OCI-LY1 (cell line): ENCODE measurements at regions not wholly inside any gene's neighbourhood (a gene's known extent, or its start where the extent isn't known, plus 50 kb on each side); places are given as distances from the start of the nearest gene placed in this dataset.

Source experiments
- H2AFZ ChIP-seq: fragments of 200-600 bp; sonication (generic), shearing (Covaris generic); 2 replicates; pipeline ENCODE4 v1.6.0; 2014; ENCODE audit warnings: antibody characterized with exemption, mild to moderate bottlenecking, low read length
- H3F3A ChIP-seq: fragments of 200-600 bp; sonication (generic), shearing (Covaris generic); 2 replicates; pipeline ENCODE4 v1.6.0; 2014; ENCODE audit warnings: mild to moderate bottlenecking, antibody characterized with exemption, low read length, moderate library complexity; ENCODE audit not compliant: insufficient read depth
- H3K27ac ChIP-seq: fragments of 200-600 bp; sonication (generic); 2 replicates; pipeline ENCODE4 v1.5.1; 2014; ENCODE audit warnings: low read length, mixed run types, mild to moderate bottlenecking, low read depth; ENCODE audit not compliant: poor library complexity, severe bottlenecking
- H3K27me3 ChIP-seq: fragments of 200-600 bp; sonication (generic); 2 replicates; pipeline ENCODE4 v1.6.0; 2014; ENCODE audit warnings: antibody characterized with exemption, mild to moderate bottlenecking, low read length, moderate library complexity; ENCODE audit not compliant: insufficient read depth
- H3K36me3 ChIP-seq: fragments of 200-600 bp; sonication (generic); 2 replicates; pipeline ENCODE4 v1.6.1; 2014; ENCODE audit warnings: mild to moderate bottlenecking, antibody characterized with exemption, low read length, moderate library complexity, mixed read lengths; ENCODE audit not compliant: insufficient read depth
- H3K4me1 ChIP-seq: fragments of 200-600 bp; sonication (generic); 2 replicates; pipeline ENCODE4 v1.5.1; 2014; ENCODE audit warnings: mild to moderate bottlenecking, low read length, moderate library complexity; ENCODE audit not compliant: insufficient read depth, severe bottlenecking
- H3K4me2 ChIP-seq: fragments of 200-600 bp; sonication (generic), shearing (Covaris generic); 2 replicates; pipeline ENCODE4 v1.6.1; 2014; ENCODE audit warnings: low read length
- H3K4me3 ChIP-seq: fragments of 200-600 bp; sonication (generic); 2 replicates; pipeline ENCODE4 v1.5.1; 2014; ENCODE audit warnings: low read length, low read depth, mild to moderate bottlenecking, mixed read lengths; ENCODE audit not compliant: poor library complexity, severe bottlenecking
- H3K79me2 ChIP-seq: fragments of 200-600 bp; shearing (Covaris generic); 2 replicates; pipeline ENCODE4 v1.6.1; 2016; ENCODE audit warnings: mixed run types, low read length, mixed read lengths; ENCODE audit not compliant: insufficient read depth
- H3K9ac ChIP-seq: fragments of 200-600 bp; sonication (generic), shearing (Covaris generic); 2 replicates; pipeline ENCODE4 v1.6.1; 2014; ENCODE audit warnings: mild to moderate bottlenecking, low read length, mixed read lengths
- H3K9me2 ChIP-seq: fragments of 200-600 bp; sonication (generic), shearing (Covaris generic); 2 replicates; pipeline ENCODE4 v1.6.1; 2014; ENCODE audit warnings: low read depth, mild to moderate bottlenecking, low read length, mixed read lengths
- H3K9me3 ChIP-seq: fragments of 200-600 bp; shearing (Covaris generic); 2 replicates; pipeline ENCODE4 v1.6.1; 2014; ENCODE audit warnings: low read length, mixed read lengths
- H4K20me1 ChIP-seq: fragments of 200-600 bp; sonication (generic), shearing (Covaris generic); 2 replicates; pipeline ENCODE4 v1.6.0; 2016; ENCODE audit warnings: mild to moderate bottlenecking, low read length; ENCODE audit not compliant: insufficient read depth
- EZH2 ChIP-seq: fragments of 200-600 bp; sonication (generic), shearing (Covaris generic); IDR thresholded peaks from 2 replicates; pipeline ENCODE4 v1.8.0; 2017; ENCODE audit warnings: borderline replicate concordance, mixed run types, mild to moderate bottlenecking, antibody characterized with exemption, low read length, moderate library complexity, mixed read lengths
- TF ChIP-seq, protein P1 (sequence below): fragments of 200-600 bp; sonication (generic), shearing (Covaris generic); IDR thresholded peaks from 2 replicates; pipeline ENCODE4 v1.5.1; 2017; ENCODE audit warnings: mild to moderate bottlenecking, antibody characterized with exemption, low read length, moderate library complexity, mixed read lengths

DNA sequence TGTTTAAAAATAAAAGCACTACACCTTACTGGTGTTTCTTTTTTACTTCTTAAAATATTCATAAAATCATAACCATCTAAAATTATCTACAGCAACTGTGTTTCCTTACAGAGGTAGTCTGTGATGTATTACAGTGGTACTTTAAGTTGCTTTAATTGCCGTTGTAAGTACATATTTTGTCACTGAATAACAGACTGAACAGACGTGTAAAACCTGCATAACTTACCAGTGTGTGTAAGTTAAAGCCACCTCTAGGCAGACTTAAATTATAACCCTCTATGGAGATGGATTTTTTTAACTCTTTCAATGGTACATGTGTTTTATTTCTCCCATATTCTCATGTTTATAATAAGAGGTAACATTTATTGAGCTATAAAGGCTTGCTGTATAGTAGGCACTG, 166.8 kb downstream of the NR4A2 start:
- no peaks in the 10 kb centered on the region for H3K79me2 ChIP-seq
- H4K20me1 ChIP-seq, result no peaks in the 10 kb centered on the region
- H3K27me3 ChIP-seq, result no peaks in the 10 kb centered on the region
- no peaks in the 10 kb centered on the region for H3K9me3 ChIP-seq
- H3K9me2 ChIP-seq, result no peaks in the 10 kb centered on the region
- no peak overlapping the region for H3K9ac ChIP-seq
- TF ChIP-seq EZH2, result no peak
- TF ChIP-seq, protein P1, sequence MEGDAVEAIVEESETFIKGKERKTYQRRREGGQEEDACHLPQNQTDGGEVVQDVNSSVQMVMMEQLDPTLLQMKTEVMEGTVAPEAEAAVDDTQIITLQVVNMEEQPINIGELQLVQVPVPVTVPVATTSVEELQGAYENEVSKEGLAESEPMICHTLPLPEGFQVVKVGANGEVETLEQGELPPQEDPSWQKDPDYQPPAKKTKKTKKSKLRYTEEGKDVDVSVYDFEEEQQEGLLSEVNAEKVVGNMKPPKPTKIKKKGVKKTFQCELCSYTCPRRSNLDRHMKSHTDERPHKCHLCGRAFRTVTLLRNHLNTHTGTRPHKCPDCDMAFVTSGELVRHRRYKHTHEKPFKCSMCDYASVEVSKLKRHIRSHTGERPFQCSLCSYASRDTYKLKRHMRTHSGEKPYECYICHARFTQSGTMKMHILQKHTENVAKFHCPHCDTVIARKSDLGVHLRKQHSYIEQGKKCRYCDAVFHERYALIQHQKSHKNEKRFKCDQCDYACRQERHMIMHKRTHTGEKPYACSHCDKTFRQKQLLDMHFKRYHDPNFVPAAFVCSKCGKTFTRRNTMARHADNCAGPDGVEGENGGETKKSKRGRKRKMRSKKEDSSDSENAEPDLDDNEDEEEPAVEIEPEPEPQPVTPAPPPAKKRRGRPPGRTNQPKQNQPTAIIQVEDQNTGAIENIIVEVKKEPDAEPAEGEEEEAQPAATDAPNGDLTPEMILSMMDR, result no peak
- H3K4me2 ChIP-seq, result no peak overlapping the region
- H3K27ac ChIP-seq, result no peak overlapping the region
- H3K4me1 ChIP-seq, result no peaks in the 10 kb centered on the region
- H3K4me3 ChIP-seq, result no peak overlapping the region
- H3K36me3 ChIP-seq, result no peaks in the 10 kb centered on the region
- no peak overlapping the region for H2AFZ ChIP-seq
- no peaks in the 10 kb centered on the region for H3F3A ChIP-seq

DNA sequence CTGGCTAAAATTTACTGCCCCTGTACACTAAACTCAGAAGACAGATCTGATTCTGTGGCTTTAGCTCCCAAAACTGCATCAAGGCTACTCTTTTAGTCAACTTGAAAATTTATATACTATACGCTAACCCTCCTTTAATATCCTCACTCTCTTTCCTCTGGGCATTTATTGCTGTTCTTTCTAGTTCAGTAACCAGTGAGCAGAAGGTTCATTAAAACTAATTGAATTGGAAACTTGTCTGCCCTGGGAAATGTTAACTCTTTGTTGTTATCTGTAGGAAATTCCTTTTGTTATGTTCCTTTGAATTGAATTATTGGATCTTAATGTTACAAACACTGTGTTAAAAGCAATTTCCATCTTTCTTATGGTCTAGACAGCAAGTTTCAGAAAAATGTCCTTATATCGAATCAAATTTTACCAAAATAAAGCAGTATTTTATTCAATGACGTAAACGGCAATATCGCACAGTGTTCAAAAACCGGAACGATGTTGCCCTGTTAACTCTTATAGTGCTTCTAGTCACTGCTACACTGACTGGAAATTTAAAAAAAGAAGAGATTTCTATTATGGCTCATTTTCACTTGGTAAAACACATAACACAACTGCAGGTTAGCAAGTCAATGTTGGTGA, 168.3 kb downstream of the NR4A2 start:
- Histone ChIP-seq H3K9ac (no peak overlapping the region), H3K4me2 (no peak overlapping the region), H3K9me2 (no peaks in the 10 kb centered on the region), H3K4me3 (no peak overlapping the region), H3K79me2 (no peaks in the 10 kb centered on the region), H3K4me1 (no peaks in the 10 kb centered on the region), H2AFZ (no peak overlapping the region), H3K27ac (no peak overlapping the region), H3K9me3 (no peaks in the 10 kb centered on the region), H3K36me3 (no peaks in the 10 kb centered on the region), H4K20me1 (no peaks in the 10 kb centered on the region), H3K27me3 (no peaks in the 10 kb centered on the region), H3F3A (no peaks in the 10 kb centered on the region)
- TF ChIP-seq, protein P1, result no peak
- no peak for TF ChIP-seq EZH2

DNA sequence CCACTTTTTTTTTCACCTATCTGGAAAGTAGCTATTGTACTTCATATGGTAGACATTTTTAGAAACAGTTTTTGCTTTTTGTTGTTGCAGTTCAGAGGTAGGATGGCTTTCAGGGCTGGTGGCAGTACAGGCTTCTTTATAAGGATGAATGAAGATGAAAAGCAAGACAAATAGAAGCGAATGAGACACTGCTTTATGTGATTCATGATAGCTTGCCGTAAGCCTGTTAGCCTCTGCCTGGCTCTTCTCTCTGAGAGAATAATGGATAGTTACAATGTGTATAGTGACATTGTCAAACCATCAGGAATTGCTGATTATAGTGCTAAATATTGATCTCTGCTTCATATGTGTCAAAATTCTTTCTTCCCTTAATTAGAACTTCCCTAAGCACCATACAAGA, 173.7 kb downstream of the NR4A2 start:
- TF ChIP-seq, protein P1, result no peak
- TF ChIP-seq EZH2, result no peak
- no peak overlapping the region for H3K4me2 ChIP-seq
- H4K20me1 ChIP-seq, result no peaks in the 10 kb centered on the region
- no peaks in the 10 kb centered on the region for H3K4me1 ChIP-seq
- no peaks in the 10 kb centered on the region for H3F3A ChIP-seq
- H3K79me2 ChIP-seq, result no peaks in the 10 kb centered on the region
- no peak overlapping the region for H3K9ac ChIP-seq
- H3K9me2 ChIP-seq, result no peaks in the 10 kb centered on the region
- no peak overlapping the region for H3K27ac ChIP-seq
- H3K27me3 ChIP-seq, result no peaks in the 10 kb centered on the region
- no peak overlapping the region for H2AFZ ChIP-seq
- no peak overlapping the region for H3K4me3 ChIP-seq
- H3K36me3 ChIP-seq, result no peaks in the 10 kb centered on the region
- no peaks in the 10 kb centered on the region for H3K9me3 ChIP-seq
